ENCODE measurements at regions not wholly inside any gene's neighbourhood (a gene's known extent, or its start where the extent isn't known, plus 50 kb on each side); places are given as distances from the start of the nearest gene placed in this dataset.
"Not testable (repeated sequence)": the region's sequence is repeated elsewhere in the genome, so short reads cannot be mapped to it uniquely, and the experiment has no call there.

DNA sequence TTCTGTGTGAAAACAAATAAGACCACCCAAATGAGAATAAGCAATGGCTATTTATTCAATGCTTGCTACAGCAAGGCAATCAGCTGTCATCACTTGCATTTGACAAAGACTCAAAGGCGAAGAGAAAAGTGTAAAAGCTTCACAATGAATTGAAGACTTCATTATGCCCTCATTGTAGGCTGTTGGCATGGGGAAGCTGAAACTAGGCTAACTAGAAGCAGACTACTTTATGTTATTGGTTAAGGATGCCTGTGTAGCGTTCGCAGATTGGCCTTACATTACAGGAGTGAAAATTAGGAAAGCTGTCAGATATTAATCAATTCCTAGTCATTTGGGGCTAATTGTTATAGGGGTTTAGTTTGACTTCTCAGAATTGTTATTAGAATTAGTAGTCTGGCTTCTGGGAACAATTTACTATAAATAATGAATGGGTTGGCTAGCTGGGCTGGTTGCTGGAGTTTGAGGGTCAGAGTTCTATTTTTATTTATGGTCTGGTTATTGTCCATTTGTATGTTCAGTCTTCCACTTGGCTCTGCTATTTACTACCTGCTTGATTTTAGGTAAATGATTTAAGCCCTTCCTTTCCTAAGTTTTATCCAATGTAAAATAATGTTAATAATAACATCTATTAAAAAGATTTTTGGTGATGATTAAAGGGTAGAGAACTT is 437.2 kb upstream of the SYT4 start:
- no peak for DNase-seq

DNA sequence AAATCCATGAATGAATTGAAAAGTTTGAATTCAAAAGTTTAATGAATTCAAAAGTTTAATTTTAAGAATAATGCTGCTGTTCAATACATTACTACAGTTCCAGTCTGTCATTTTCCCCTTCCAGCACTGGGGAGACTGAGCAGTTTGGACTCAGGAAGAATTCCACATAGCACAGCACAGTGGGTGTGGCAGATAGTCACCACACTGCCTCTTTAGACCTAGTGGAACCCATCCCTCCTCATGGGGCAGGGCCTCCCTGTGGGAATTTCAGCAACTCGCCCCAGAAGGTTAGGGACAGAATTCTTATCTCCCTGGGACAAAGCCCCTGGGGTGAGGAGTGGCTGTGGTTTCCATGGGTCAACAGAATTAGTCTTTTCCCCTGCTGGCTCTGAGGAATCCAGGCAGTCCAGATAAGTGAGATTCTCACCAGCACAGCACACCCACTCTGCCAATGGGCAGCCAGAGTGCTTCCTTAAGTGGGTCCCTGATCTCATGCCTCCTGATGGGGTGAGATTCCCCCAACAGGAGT is 442.0 kb upstream of the SYT4 start:
- DNase-seq, result no peak

DNA sequence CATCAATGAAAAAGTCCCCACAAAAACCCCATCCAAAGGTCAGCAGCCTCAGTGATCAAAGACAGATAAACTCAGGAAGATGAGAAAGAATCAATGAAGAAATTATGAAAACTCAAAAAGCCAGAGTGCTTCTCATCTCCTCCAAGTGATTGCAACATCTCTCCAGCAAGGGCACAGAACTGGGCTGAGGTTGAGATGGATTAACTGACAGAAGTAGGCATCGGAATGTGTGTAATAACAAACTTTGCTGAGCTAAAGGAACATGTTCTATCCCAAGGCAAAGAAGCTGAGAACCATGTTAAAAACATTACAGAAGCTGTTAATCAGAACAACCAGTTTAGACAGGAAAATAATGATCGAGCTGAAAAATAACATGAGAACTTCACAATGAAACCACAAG is 442.8 kb upstream of the SYT4 start:
- DNase-seq, result no peak

DNA sequence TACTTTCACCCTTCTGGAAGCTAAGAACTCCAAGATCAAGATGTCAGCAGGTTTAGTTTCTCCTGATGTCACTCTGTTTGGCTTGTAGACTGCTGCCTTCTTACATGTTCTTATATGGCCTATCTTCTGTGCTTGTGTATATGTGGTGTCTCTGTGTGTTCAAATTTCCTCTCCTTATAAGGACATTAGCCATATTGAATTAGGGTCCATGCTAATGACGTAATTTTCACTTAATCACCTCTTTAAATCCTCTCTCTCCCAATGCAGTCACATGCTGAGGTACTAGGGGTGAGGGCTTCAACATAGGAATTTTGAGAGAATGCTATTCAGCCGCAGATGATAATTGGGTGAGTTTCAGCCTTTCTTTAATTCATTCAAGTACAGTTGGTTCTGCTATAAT is 458.3 kb upstream of the SYT4 start:
- no peak for DNase-seq

DNA sequence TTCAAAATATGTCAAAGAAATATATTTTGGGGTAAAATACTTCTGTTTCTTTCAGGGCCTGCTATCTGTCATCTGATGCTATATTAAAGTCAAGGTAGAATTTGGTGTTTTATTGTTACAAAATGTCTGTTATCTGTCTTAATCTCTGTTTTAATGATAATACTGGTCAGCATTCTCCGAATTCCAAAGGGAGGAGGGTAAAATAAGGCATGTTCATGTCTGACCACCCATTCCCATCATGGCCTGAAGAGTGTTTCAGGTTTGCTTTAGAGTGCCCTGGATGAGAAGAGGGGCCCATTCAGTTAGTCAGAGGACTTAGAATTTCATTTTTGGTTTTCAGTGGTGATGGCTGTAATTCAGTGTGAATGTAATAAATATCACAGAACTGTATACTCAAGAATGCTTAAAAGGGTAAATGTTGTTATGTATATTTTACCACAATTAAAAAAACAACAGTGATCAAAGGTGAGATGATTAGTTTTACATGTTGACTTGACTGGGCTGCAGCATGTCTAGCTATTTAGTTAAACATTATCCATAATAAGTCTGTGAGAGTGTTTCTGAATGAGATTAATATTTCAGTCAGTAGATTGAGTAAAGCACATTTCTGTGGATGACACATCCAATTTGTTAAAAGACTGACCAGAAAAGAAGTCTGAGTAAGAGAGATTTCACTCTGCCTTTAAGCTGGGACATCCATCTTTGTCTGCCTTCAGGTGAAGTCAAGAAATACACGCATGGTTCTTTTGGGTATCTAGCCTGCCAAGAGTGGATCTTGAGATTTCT is 467.9 kb upstream of the SYT4 start:
- DNase-seq, result no peak

DNA sequence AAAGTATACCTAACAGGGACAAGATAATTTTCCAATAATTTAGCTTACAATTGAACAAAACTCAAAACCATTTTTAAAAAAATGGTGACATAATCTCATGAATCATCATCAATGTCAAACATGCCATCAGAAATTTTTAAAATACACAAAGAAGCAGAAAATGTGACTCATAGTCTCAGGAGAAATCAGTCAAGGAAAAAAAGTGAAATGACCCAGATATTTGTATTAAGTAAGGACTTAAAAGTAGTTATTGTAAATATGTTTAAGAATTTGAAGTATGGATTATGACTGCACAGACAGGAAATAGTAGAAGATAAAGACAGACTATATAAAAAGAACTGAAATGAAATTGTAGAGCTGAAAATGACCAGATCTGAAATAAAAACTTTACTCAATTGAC is 473.9 kb upstream of the SYT4 start:
- no peak for DNase-seq

DNA sequence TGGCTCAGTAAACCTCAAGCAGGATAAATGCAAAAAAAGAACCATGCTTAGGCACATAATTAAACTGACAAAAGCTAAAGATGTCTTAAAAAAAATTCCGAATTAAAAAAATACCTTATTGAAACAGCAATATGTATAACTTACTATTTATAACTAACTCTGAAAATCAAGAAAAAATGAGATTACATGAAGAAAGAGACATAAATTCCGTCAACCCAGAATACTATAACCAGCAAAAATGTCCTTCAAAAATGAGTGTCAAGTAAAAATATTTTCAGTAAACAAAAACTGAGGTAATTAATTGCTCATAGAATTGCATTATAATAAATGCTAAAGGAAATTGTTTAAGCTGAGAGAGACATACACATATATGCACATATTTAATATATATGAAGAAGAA is 474.5 kb upstream of the SYT4 start:
- DNase-seq, result no peak

DNA sequence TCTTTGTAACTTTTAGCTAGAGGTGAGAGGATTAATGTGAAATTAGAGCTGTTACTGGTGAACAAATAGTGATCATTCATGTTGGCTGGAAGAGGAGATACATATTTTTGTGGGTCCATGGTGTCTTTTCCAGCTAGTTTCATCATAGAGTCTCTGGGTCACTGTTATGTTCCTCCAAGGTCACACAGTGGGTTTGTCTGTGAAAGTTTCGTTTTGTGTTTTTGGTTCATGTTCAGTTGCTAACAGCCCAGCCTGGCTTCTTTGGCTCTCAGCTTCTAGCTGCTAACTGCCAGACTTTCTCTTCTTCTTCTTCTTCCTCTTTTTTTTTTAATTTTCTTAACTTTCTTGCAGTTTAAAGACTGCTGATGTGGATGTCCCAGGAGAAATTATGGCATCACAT is 480.0 kb upstream of the SYT4 start:
- no peak for DNase-seq

DNA sequence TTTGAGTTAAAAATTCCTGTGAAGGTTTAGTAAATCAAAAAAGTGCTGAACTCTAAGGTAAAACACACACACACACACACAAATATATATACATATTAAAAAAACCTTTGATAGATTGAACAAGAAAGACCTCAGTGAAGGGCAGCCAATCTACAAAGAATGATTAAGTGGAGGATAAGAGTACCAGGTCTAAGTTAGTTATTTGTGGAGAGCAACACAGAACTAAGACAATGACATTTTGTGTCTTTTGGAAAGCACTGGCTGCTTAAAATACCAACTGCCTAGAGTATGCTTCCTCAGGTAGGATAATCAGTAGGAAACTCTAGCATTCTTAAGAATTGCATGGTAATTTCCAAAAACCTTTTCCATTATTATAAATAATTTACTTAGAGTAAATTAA is 481.4 kb upstream of the SYT4 start:
- no peak for DNase-seq

DNA sequence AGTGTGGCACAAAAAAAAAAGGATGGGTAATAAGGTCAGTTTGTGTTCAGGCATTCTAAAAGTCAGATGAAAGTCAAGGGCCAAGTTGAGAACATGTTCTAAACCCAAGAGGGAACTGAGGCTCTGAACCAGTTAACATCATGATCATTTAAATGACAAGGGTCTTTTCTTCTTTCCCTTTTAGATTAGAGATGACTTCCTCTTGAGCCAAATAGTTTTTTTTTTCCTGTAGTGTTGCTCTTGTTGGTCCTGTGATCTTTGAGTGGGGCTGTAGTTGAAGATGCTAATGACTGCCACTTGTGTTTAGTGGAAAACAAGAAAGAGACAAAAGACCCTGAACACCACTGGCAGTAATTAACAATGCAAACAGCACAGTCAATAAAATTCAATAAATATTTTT is 482.7 kb upstream of the SYT4 start:
- DNase-seq, result no peak

DNA sequence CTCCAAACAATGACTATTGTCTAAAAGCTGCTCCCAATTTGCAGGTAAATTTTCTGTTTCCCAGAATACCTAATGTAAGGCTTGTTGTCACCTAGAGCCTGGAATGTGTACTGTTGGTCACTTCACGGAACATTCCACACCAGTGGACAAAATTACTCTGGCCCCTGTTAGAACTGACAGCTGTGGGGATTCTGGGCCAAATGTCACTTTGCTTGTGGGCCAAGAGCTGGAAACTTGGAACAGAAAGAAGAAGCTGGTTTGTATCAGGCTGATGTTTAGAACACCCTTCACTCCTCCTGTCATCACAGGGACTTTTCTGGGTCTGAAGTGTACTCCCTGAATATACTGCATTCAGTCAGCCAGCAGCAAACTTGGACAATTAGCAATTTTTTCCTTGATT is 495.6 kb upstream of the SYT4 start:
- no peak for DNase-seq

DNA sequence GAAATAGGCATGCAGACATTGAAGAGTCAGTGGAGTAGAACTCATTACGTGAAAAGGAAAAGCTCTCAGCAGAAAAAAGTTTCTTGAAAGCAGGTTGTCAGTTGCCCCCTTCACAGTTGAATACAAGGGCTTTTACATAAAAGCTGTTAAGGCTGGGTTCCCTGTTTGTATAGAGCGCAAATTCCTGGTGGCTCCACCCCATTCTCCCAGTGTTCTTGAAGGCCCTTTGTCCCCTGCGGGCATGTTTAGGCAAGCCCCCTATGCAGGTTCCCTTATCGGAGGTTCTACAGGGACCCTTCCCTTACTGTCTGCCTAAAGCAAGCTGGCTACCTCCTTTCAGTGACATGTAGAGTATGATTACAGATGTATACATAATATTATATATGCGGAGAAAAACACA is 497.2 kb upstream of the SYT4 start:
- DNase-seq, result no peak

DNA sequence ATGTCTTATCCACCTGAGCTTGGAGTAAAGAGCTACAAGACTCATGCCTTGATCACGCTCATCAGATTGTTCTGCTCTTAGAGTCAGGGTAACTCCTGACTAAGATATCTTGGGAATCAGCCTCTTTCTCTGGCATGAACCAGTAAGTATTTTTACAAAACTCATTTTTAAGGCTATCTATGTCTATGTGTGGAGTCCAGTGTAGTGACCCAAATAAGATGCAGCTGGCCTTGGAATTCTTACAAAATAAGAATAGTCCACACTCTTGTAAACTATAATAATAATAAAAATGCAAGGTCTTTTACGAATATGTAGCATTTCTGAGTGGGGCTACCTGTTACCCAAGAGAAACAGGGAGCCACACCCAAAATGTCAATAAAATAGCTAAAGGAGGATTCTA is 498.3 kb upstream of the SYT4 start:
- no peak for DNase-seq

DNA sequence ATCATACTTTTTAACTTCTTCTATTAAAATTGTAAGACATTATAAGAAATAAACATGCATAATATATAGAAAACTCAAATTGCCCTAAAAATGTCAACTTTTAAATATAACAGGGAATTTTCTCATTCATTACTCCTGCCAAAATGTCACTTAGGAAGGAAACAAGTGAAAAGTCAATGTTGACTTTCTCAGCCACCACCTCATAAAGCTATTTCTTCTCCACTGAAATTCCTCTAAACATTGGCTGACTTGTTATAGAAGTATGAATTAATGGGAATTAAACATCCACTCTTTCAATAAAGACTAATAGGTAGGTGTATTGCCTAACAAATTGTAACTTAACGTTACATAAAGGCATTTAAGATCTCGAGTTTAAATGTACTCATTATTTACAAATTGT is 499.7 kb upstream of the SYT4 start:
- DNase-seq, result no peak

DNA sequence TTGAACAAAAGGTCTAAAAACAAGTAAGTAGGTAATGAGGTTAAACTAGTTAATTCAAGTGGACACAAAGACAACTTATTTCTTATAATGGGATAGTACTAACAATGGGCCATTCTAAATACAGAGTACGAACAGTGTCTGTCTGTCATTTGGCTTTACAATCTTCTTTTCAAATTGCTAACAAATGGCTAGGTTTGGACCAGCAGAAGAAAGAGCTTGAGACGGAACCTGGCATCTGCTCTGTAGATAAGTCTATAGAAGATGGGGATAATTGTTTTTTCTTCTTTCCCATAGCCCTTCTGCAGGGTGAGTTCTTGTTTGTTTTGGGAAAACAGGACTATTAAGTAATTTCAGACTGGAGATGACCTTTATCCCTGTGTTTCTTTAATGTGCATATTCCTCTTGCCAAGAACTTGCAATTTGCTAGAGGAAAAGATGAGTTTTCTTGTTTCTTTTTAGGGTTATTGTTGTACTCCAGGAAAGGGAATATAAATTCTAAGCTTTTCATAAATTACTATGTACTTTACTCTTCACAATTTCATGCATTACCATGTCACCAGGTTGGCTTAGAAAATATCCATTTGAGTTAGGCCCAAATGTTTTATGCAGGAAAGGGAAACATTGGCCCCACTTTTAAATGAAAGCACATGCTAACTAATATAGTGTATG is 500.5 kb upstream of the SYT4 start:
- no peak for DNase-seq

DNA sequence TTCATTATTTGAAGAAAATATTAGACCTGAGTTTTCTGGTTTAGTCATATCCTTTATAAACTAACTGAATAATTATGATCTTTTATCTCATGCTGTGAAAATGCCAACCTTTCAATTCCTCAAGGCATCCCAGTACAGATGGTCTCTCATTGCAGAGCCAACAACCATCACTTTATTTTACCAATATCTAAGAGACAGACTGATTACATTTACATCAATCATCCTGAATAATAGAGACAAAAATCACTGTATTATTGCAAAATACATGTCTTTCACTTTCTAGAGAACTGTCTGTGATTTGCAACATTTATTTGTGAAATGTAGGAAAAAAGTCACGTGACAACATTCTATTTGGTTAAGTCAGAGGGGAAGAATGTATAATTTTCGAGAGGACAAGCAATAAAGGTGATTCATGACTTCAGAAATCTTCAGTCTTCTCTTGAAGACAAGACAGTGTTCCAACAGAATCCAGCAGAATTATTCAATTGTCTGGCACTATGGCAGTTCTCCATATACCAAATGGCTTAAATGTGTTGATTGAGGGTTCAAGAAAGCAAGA is 503.6 kb upstream of the SYT4 start:
- DNase-seq, result no peak

DNA sequence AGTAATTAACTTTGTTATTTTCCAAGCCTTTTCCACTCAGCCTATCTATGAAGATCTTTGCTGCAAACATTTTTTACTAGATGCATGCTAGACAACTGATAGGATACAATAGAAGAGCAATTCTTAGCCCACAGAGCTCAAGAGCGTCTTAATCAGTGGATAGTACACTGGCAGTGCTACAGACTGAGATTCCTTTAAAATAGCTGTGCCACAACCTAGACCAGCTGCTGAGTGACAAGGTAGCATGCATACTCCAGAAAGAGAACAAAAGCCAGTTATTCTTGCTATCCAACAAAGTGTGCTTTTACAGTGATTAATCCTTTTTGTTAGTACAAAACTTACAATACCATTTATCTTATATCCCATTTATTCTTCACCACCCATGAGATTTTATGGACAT is 507.9 kb upstream of the SYT4 start:
- DNase-seq, result no peak

DNA sequence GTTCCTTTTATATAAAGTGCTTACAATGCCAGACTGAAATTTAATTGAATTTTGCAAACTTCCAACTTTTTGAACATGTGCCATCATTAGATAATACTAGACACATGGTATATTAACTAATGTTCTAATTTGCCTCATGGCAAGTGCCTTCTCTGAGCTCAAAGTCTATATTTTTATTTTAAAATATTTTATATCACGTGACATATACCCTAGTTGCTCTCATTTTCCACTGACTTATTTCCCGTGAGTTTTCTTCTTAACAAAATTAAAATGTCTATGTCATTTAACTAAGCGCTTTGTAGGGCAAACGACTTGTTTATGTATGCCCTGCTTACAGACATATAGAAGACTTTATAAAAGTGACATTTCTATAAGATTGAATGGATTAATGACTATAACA is 509.6 kb upstream of the SYT4 start:
- DNase-seq, result no peak

DNA sequence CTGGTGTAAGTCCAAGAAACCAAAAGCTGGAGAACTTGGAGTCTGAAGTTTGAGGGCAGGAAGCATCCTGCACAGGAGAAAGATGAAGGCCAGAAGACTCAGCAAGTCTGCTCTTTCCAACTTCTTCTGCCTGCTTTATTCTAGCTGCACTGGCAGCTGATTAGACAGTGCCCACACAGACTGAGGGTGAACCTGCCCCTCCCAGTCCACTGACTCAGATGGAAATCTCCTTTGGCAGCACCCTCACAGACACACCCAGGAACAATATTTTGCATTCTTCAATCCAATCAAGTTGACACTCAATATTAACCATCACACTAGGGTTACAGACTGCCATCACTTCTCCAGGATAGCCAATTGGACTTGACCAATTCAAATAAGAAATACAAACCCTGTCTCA is 510.4 kb upstream of the SYT4 start:
- not testable (repeated sequence) for DNase-seq

DNA sequence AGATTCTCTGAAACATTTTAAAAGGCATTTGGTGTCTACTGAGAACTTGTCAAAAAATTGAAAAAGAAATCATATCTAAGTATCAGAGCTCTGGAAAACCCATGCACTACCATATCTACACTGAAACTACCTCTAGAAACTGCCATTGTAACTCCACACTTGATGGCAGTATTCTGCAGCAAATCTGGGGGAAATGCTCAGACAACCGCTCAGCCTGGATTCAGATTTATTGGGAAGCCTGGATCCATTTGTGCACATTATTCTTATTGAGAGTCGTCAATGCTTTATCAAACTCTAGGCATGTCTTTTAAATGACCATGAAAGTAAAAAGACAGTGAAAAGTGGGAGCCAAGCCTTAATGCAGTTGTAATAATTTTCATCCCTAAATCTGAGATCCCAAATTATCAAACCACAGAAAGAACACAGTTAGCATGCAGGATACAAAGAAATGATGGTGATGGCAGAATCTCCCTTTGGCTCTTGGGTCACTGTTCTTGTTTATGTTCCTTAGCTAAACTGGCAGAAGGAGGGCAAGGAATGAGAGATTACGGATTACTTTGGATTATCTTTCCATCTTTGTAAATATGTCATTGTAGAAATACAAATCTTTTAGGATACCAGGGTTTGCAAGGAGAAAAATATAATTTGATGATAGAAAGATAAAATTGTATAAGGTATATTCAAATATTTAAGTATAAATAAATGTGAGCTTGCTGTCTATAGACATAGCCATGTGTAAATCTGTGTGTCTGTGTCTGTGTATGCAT is 512.1 kb upstream of the SYT4 start:
- DNase-seq, result peak in 12 of 58 donors; percentile 0 to 39 (median 4)

DNA sequence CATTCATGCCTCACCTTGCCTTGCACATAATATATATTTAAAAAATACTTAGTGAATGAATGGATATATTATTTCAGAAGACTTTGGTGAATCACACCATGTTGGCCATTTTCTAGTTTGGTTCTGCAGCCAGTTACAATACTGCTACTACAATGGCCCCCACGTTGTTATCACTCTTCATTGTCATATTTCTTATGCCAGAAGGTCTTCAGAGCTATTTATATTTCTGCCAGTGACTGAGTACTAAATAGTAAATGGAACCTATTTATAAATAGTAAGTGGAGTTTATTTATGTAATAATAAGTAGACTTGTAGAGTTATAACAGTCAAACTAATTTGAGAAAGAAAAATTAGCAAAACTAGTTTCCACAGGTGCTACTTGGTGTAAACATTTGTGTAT is 516.6 kb upstream of the SYT4 start:
- no peak for DNase-seq
